Neural progenitor cell (in vitro differentiated cells): ENCODE measurements at regions not wholly inside any gene's neighbourhood (a gene's known extent, or its start where the extent isn't known, plus 50 kb on each side); places are given as distances from the start of the nearest gene placed in this dataset.

Source experiments
- EZH2 ChIP-seq: fragments of 200-600 bp; sonication (generic); IDR thresholded peaks from 2 replicates; pipeline ENCODE4 v1.6.1; 2017; ENCODE audit warnings: antibody characterized with exemption, mild to moderate bottlenecking, moderate library complexity
- EZH2phosphoT487 ChIP-seq: fragments of 200-600 bp; sonication (generic); IDR thresholded peaks from 2 replicates; pipeline ENCODE4 v1.6.1; 2017; ENCODE audit warnings: antibody characterized with exemption
- TF ChIP-seq, protein P1 (sequence below): fragments of 200-600 bp; sonication (generic); IDR thresholded peaks from 2 replicates; pipeline ENCODE4 v1.5.1; 2017; ENCODE audit warnings: antibody characterized with exemption, mild to moderate bottlenecking

DNA sequence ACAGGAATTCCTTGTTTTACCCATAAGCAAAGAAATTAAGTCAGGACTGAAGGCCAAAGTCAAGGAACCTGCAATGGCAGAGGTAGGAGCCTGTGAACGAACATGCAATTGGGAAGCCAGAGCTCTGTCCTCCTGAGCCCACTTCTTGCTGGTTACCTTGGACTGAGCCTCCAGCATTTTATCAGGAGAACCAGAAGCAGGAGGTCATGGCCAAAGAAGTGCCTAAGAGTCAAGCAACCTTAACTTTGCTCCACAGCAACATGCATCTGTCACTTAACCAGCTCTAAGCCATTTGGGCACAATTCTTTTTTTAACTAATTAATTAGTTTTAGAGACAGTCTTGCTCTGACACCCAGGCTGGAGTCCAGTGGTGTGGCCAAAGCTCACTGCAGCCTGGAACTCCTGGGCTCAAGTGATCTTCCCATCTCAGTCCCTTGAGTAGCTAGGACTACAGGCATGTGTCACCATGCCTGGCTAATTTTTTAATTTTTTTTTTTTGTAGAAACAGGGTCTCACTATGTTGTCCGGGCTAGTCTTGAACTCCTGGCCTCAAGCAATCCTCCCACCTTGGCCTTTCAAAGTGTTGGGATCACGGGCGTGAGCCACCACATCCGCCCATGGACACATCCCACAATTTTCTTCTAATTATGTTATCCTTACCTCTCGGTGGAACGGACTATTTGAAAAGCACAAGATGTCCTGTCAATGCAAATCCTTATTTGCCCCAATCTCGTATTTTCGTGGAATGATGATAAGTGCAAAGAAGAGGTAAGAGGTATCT is 334.2 kb downstream of the CD83 start:
- TF ChIP-seq, protein P1, sequence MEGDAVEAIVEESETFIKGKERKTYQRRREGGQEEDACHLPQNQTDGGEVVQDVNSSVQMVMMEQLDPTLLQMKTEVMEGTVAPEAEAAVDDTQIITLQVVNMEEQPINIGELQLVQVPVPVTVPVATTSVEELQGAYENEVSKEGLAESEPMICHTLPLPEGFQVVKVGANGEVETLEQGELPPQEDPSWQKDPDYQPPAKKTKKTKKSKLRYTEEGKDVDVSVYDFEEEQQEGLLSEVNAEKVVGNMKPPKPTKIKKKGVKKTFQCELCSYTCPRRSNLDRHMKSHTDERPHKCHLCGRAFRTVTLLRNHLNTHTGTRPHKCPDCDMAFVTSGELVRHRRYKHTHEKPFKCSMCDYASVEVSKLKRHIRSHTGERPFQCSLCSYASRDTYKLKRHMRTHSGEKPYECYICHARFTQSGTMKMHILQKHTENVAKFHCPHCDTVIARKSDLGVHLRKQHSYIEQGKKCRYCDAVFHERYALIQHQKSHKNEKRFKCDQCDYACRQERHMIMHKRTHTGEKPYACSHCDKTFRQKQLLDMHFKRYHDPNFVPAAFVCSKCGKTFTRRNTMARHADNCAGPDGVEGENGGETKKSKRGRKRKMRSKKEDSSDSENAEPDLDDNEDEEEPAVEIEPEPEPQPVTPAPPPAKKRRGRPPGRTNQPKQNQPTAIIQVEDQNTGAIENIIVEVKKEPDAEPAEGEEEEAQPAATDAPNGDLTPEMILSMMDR: no peak
- no peak for TF ChIP-seq EZH2
- TF ChIP-seq EZH2phosphoT487: no peak
